H9 (cell line): ENCODE measurements at regions not wholly inside any gene's neighbourhood (a gene's known extent, or its start where the extent isn't known, plus 50 kb on each side); places are given as distances from the start of the nearest gene placed in this dataset.

ENCODE experiments used
- DNase-seq: peaks from one replicate; pipeline ENCODE4 v3.0.0-alpha.2; 2017
- H2AFZ ChIP-seq: one replicate; pipeline ENCODE4 v1.6.1; 2013; ENCODE audit warnings: mild to moderate bottlenecking, low read length, control low read depth, moderate library complexity
- H2AK5ac ChIP-seq: 2 replicates; pipeline ENCODE4 v1.6.1; 2013; ENCODE audit warnings: low read length, control low read depth, mixed read lengths; ENCODE audit not compliant: insufficient read length
- H2BK120ac ChIP-seq: one replicate; pipeline ENCODE4 v1.6.1; 2013; ENCODE audit warnings: low read depth, mild to moderate bottlenecking, low read length, control low read depth, inconsistent platforms; ENCODE audit not compliant: poor library complexity, severe bottlenecking
- H2BK12ac ChIP-seq: 2 replicates; pipeline ENCODE4 v1.6.1; 2013; ENCODE audit warnings: low read length, control low read depth, mixed read lengths, low read depth; ENCODE audit not compliant: insufficient read length
- H2BK15ac ChIP-seq: 2 replicates; pipeline ENCODE4 v1.6.1; 2013; ENCODE audit warnings: low read depth, low read length, control low read depth
- H2BK20ac ChIP-seq: one replicate; pipeline ENCODE4 v1.6.1; 2013; ENCODE audit warnings: low read depth, mild to moderate bottlenecking, low read length, control low read depth, inconsistent platforms; ENCODE audit not compliant: poor library complexity, severe bottlenecking
- H2BK5ac ChIP-seq: 2 replicates; pipeline ENCODE4 v1.6.1; 2013; ENCODE audit warnings: low read length, control low read depth, mixed read lengths; ENCODE audit not compliant: insufficient read length
- H3K14ac ChIP-seq: 2 replicates; pipeline ENCODE4 v1.6.1; 2013; ENCODE audit warnings: low read length, control low read depth; ENCODE audit not compliant: insufficient read depth
- H3K18ac ChIP-seq: 2 replicates; pipeline ENCODE4 v1.6.1; 2013; ENCODE audit warnings: low read depth, mild to moderate bottlenecking, mixed read lengths, low read length, control low read depth; ENCODE audit not compliant: insufficient read length
- H3K23ac ChIP-seq: 2 replicates; pipeline ENCODE4 v1.6.1; 2013; ENCODE audit warnings: low read length, control low read depth, mixed read lengths, low read depth; ENCODE audit not compliant: insufficient read length
- H3K23me2 ChIP-seq: 2 replicates; pipeline ENCODE4 v1.6.1; 2013; ENCODE audit warnings: low read depth, mild to moderate bottlenecking, mixed read lengths, low read length, control low read depth; ENCODE audit not compliant: insufficient read length, poor library complexity, severe bottlenecking
- H3K27ac ChIP-seq: 2 replicates; pipeline ENCODE4 v1.5.1; 2013; ENCODE audit warnings: low read length, control low read depth, mixed read lengths, low read depth; ENCODE audit not compliant: insufficient read length
- H3K27me3 ChIP-seq: 2 replicates; pipeline ENCODE4 v1.6.1; 2013; ENCODE audit warnings: low read length, control low read depth, inconsistent platforms; ENCODE audit not compliant: insufficient read depth
- H3K4ac ChIP-seq: 2 replicates; pipeline ENCODE4 v1.6.1; 2013; ENCODE audit warnings: low read depth, mild to moderate bottlenecking, control low read depth, inconsistent platforms, low read length, moderate library complexity
- H3K4me1 ChIP-seq: 2 replicates; pipeline ENCODE4 v1.6.1; 2013; ENCODE audit warnings: low read length, control low read depth, inconsistent platforms; ENCODE audit not compliant: insufficient read depth
- H3K4me2 ChIP-seq: 2 replicates; pipeline ENCODE4 v1.6.1; 2013; ENCODE audit warnings: low read length, control low read depth, mixed read lengths; ENCODE audit not compliant: insufficient read length, insufficient read depth
- H3K56ac ChIP-seq: 2 replicates; pipeline ENCODE4 v1.6.1; 2013; ENCODE audit warnings: low read depth, mild to moderate bottlenecking, mixed read lengths, low read length, control low read depth; ENCODE audit not compliant: insufficient read length
- H3K79me1 ChIP-seq: 2 replicates; pipeline ENCODE4 v1.6.1; 2013; ENCODE audit warnings: low read depth, mild to moderate bottlenecking, moderate library complexity, low read length, control low read depth, inconsistent platforms; ENCODE audit not compliant: insufficient read depth, poor library complexity, severe bottlenecking
- H3K79me2 ChIP-seq: 2 replicates; pipeline ENCODE4 v1.6.1; 2013; ENCODE audit warnings: low read length, control low read depth, inconsistent platforms; ENCODE audit not compliant: insufficient read depth
- H3K9ac ChIP-seq: 2 replicates; pipeline ENCODE4 v1.6.1; 2013; ENCODE audit warnings: low read length, control low read depth, mixed read lengths; ENCODE audit not compliant: insufficient read length; ENCODE audit errors: extremely low read depth
- H3K9me3 ChIP-seq: one replicate; pipeline ENCODE4 v1.6.1; 2013; ENCODE audit warnings: low read depth, low read length, inconsistent platforms; ENCODE audit not compliant: control insufficient read depth
- H3T11ph ChIP-seq: one replicate; pipeline ENCODE4 v1.6.1; 2013; ENCODE audit warnings: mild to moderate bottlenecking, low read length, control low read depth, inconsistent platforms
- H4K20me1 ChIP-seq: one replicate; pipeline ENCODE4 v1.6.1; 2013; ENCODE audit not compliant: control insufficient read depth, insufficient read length, insufficient read depth
- H4K5ac ChIP-seq: 2 replicates; pipeline ENCODE4 v1.6.1; 2013; ENCODE audit warnings: low read depth, mild to moderate bottlenecking, mixed read lengths, low read length, control low read depth; ENCODE audit not compliant: insufficient read length
- H4K8ac ChIP-seq: replicated peaks from 2 replicates; pipeline ENCODE4 v1.6.1; 2013; ENCODE audit warnings: low read length, control low read depth, mixed read lengths, low read depth; ENCODE audit not compliant: insufficient read length
- H4K91ac ChIP-seq: 2 replicates; pipeline ENCODE4 v1.6.1; 2013; ENCODE audit warnings: low read depth, mild to moderate bottlenecking, moderate library complexity, mixed read lengths, low read length, control low read depth; ENCODE audit not compliant: insufficient read length
- H3K27ac Mint-ChIP-seq, 3 experiments: 2 replicates in 2 of 3; 3 replicates in 1 of 3; pipeline ENCODE4 v1.8.0; 2020 to 2021; ENCODE audit warnings: mixed read lengths in 3 of 3, mild to moderate bottlenecking in 1 of 3, moderate library complexity in 1 of 3
- H3K27me3 Mint-ChIP-seq: 2 replicates; pipeline ENCODE4 v1.8.0; 2021; ENCODE audit warnings: low read depth, mild to moderate bottlenecking, moderate library complexity, mixed read lengths
- H3K36me3 Mint-ChIP-seq, 3 experiments: 2 replicates in 2 of 3; 3 replicates in 1 of 3; pipeline ENCODE4 v1.8.0; 2020 to 2021; ENCODE audit warnings: low read depth in 3 of 3, mixed read lengths in 3 of 3; ENCODE audit not compliant: insufficient read depth in 1 of 3
- H3K4me1 Mint-ChIP-seq, 2 experiments: 2 replicates each; pipeline ENCODE4 v1.8.0; 2020; ENCODE audit warnings: mixed read lengths in 2 of 2
- H3K4me3 Mint-ChIP-seq, 2 experiments: 2 replicates in 1 of 2; 3 replicates in 1 of 2; pipeline ENCODE4 v1.8.0; 2020 to 2021; ENCODE audit warnings: mild to moderate bottlenecking in 2 of 2, mixed read lengths in 2 of 2, moderate library complexity in 1 of 2
- H3K9me3 Mint-ChIP-seq, 2 experiments: 2 replicates in 1 of 2; 3 replicates in 1 of 2; pipeline ENCODE4 v1.8.0; 2020; ENCODE audit warnings: mild to moderate bottlenecking in 2 of 2, mixed read lengths in 2 of 2, moderate library complexity in 1 of 2
- WGBS: extraction: QIAGEN DNeasy Blood & Tissue Kit; methylation state at CpG from one replicate; pipeline ENCODE4 v1.1.7; 2013; ENCODE audit warnings: missing lambda C conversion rate, low lambda C conversion rate, mixed read lengths; ENCODE audit not compliant: insufficient read length; ENCODE audit errors: extremely low coverage; 5-methylcytosine and 5-hydroxymethylcytosine counted together
- TF ChIP-seq, protein P1 (sequence below): fragments of 200-600 bp; sonication (generic); conservative IDR thresholded peaks from 3 replicates; pipeline ENCODE4 v1.8.0; 2021; ENCODE audit warnings: antibody characterized with exemption, mild to moderate bottlenecking

DNA sequence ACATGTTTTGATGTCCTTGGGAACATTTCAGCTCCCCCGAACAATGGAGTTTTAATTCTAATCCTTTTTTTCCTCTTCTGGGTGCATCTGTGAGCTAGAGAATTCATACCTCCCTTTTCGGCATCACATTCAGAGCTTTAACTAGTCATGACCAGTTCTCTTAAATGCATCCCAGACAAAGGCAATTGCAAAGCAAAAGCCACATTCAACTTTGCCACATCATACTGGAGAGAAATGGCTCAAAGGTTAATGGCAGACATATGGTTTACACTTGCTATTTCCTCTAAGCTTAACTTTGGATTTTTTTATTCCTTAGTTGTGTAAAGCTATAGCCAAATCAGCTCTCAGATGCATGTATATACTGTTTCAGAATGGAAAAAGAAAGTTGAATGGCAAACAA, 153.3 kb downstream of the ESM1 start:
- no peak overlapping the region for H2BK20ac ChIP-seq
- H3K27ac Mint-ChIP-seq, result no peak overlapping the region
- no CpG with 5 or more reads among the region's 2 CpGs for WGBS

More for the DNA sequence above, 153.3 kb downstream of the ESM1 start:
- TF ChIP-seq, protein P1, sequence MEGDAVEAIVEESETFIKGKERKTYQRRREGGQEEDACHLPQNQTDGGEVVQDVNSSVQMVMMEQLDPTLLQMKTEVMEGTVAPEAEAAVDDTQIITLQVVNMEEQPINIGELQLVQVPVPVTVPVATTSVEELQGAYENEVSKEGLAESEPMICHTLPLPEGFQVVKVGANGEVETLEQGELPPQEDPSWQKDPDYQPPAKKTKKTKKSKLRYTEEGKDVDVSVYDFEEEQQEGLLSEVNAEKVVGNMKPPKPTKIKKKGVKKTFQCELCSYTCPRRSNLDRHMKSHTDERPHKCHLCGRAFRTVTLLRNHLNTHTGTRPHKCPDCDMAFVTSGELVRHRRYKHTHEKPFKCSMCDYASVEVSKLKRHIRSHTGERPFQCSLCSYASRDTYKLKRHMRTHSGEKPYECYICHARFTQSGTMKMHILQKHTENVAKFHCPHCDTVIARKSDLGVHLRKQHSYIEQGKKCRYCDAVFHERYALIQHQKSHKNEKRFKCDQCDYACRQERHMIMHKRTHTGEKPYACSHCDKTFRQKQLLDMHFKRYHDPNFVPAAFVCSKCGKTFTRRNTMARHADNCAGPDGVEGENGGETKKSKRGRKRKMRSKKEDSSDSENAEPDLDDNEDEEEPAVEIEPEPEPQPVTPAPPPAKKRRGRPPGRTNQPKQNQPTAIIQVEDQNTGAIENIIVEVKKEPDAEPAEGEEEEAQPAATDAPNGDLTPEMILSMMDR, result no peak
- Mint-ChIP-seq H3K36me3 (no peaks in the 10 kb centered on the region), H3K4me3 (no peak overlapping the region), H3K4me1 (no peaks in the 10 kb centered on the region), H3K27me3 (peaks cover 1% of the 10 kb centered on the region; the same call in 1 of the 2 replicates), H3K9me3 (no peaks in the 10 kb centered on the region; a peak in 1 of 5 replicates)
- no peak overlapping the region for H3K27ac ChIP-seq
- no peak overlapping the region for H2BK5ac ChIP-seq
- H3K23me2 ChIP-seq, result no peaks in the 10 kb centered on the region
- DNase-seq, result no peak
- no peaks in the 10 kb centered on the region for H4K20me1 ChIP-seq
- H2AFZ ChIP-seq, result no peak overlapping the region
- no peaks in the 10 kb centered on the region for H3K9me3 ChIP-seq
- H3K4me1 ChIP-seq, result no peaks in the 10 kb centered on the region
- H3K27me3 ChIP-seq, result no peaks in the 10 kb centered on the region
- no peak overlapping the region for H3K9ac ChIP-seq
- no peak overlapping the region for H4K91ac ChIP-seq
- no peak overlapping the region for H2BK15ac ChIP-seq
- H2AK5ac ChIP-seq, result no peak overlapping the region
- H4K8ac ChIP-seq, result no peak overlapping the region
- H2BK120ac ChIP-seq, result no peak overlapping the region
- H3K79me1 ChIP-seq, result no peaks in the 10 kb centered on the region
- H3K56ac ChIP-seq, result no peak overlapping the region
- no peaks in the 10 kb centered on the region for H3K79me2 ChIP-seq
- no peak overlapping the region for H3T11ph ChIP-seq
- no peak overlapping the region for H4K5ac ChIP-seq
- H3K4ac ChIP-seq, result no peak overlapping the region
- no peak overlapping the region for H3K18ac ChIP-seq
- H3K23ac ChIP-seq, result no peak overlapping the region
- H3K14ac ChIP-seq, result no peak overlapping the region
- no peak overlapping the region for H2BK12ac ChIP-seq
- no peak overlapping the region for H3K4me2 ChIP-seq
